MCF 10A (cell line): ENCODE measurements at regions not wholly inside any gene's neighbourhood (a gene's known extent, or its start where the extent isn't known, plus 50 kb on each side); places are given as distances from the start of the nearest gene placed in this dataset.
"Not testable (repeated sequence)": the region's sequence is repeated elsewhere in the genome, so short reads cannot be mapped to it uniquely, and the experiment has no call there.

ENCODE experiments used
- BruUV-seq: library from RNA; stranded (reverse); fragments of 400-500 nt; replicated peaks from 2 replicates; lab custom pipeline; 2021; lab: Mats Ljungman, UMichigan
- CTCF ChIA-PET: fragments of 300-600 bp; sonication (Branson Sonifier 250); formaldehyde crosslinking; extraction: SDS; loops from one replicate; lab custom pipeline; 2021; ENCODE audit warnings: antibody characterized with exemption, inconsistent platforms; lab: Yijun Ruan, JAX
- POLR2A ChIA-PET: fragments of 300-600, 350-650 bp; sonication (Branson Sonifier 250); formaldehyde crosslinking; extraction: SDS; loops from one replicate; lab custom pipeline; 2020; ENCODE audit warnings: antibody characterized with exemption, inconsistent platforms; lab: Yijun Ruan, JAX
- DNase-seq: peaks from one replicate; pipeline ENCODE4 v3.0.0-alpha.2; 2018; ENCODE audit not compliant: unreplicated experiment
- H3K27ac Mint-ChIP-seq: one replicate; pipeline ENCODE4 v1.8.0; 2022; ENCODE audit warnings: mild to moderate bottlenecking, low read depth, mixed read lengths; ENCODE audit not compliant: unreplicated experiment
- H3K27me3 Mint-ChIP-seq: one replicate; pipeline ENCODE4 v1.8.0; 2022; ENCODE audit warnings: mixed read lengths; ENCODE audit not compliant: insufficient read depth, unreplicated experiment
- H3K36me3 Mint-ChIP-seq: one replicate; pipeline ENCODE4 v1.8.0; 2022; ENCODE audit warnings: mild to moderate bottlenecking, moderate library complexity, mixed read lengths; ENCODE audit not compliant: insufficient read depth, unreplicated experiment
- H3K4me1 Mint-ChIP-seq: one replicate; pipeline ENCODE4 v1.8.0; 2022; ENCODE audit warnings: mixed read lengths; ENCODE audit not compliant: insufficient read depth, unreplicated experiment
- H3K4me3 Mint-ChIP-seq: one replicate; pipeline ENCODE4 v1.8.0; 2022; ENCODE audit warnings: mild to moderate bottlenecking, moderate library complexity, mixed read lengths; ENCODE audit not compliant: unreplicated experiment
- H3K9me3 Mint-ChIP-seq: one replicate; pipeline ENCODE4 v1.8.0; 2022; ENCODE audit warnings: mixed read lengths; ENCODE audit not compliant: unreplicated experiment
- intact Hi-C: fragments of 100-400 bp; cut with micrococcal nuclease; formaldehyde crosslinking; loops from 2 replicates; pipeline ENCODE4 v1.14.1; 2022

DNA sequence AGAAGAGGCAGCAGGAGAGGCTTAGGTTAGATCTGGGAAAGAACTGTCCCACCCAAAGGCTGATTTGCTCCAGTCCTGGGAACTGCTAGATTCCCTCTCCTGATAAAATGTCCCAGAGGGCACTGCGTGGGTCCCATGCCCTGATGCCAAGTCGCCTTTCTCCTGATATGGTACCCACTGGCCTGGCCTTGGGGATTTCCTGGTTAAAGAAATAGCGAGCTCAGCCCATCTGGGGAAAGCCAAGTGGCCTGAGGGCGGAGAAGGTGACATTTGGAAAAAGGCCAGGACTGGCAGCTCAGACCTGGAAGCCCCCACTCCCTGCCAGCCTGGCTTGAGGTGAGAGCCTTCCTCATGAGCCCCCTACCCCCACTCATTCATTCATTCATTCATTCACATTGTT is 94.2 kb downstream of the NSUN5 start:
- POLR2A ChIA-PET, BruUV-seq, H3K27ac Mint-ChIP-seq, intact Hi-C loops, H3K36me3 Mint-ChIP-seq, H3K4me1 Mint-ChIP-seq, CTCF ChIA-PET, H3K4me3 Mint-ChIP-seq, H3K9me3 Mint-ChIP-seq, H3K27me3 Mint-ChIP-seq: not testable (repeated sequence)
- peak; percentile 5 for DNase-seq

DNA sequence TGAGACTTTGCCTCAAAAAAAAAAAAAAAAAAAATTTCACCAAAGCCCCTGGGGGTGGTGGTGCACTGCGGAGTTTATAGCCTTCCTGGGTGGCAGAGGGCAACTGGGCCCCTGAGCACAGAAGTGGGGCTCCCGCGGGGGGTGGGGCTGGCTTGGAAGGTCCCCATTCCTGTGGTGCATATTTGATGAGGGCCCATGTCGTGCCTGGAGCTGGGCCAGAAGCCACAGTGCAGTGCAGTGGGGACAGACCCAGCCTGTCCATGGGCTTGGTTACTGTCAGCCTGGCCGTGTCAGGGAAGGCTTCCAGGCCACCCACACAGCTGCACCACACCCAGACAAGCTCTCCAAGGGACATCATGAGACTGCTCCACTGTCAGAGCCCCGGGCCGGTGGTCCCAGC is 95.5 kb downstream of the NSUN5 start:
- H3K4me1 Mint-ChIP-seq, H3K4me3 Mint-ChIP-seq, H3K9me3 Mint-ChIP-seq, BruUV-seq, H3K36me3 Mint-ChIP-seq, POLR2A ChIA-PET, H3K27me3 Mint-ChIP-seq, H3K27ac Mint-ChIP-seq, DNase-seq, intact Hi-C loops, CTCF ChIA-PET: not testable (repeated sequence)

DNA sequence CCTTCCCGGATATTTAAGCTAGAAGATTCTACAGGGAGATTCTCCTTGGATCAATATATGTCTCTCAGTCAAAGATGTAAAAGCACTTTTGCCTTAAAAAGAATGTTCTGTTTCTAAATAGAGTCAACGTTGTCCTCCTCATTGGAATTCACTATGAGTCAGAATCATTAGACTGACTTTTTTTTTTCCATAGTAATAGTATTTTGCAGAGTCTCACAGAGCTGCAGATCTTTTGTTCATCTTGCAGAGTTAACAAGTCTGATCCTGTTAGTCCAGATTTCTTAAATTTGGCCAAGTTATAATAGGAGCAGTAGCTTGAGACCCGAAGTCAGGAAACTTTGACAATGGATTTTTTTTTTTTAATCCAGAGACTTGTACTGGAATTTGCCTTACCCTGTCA is 103.0 kb downstream of the NSUN5 start:
- H3K4me1 Mint-ChIP-seq, CTCF ChIA-PET, POLR2A ChIA-PET, intact Hi-C loops, H3K27me3 Mint-ChIP-seq, H3K9me3 Mint-ChIP-seq, H3K36me3 Mint-ChIP-seq, BruUV-seq, H3K4me3 Mint-ChIP-seq, DNase-seq, H3K27ac Mint-ChIP-seq: not testable (repeated sequence)

DNA sequence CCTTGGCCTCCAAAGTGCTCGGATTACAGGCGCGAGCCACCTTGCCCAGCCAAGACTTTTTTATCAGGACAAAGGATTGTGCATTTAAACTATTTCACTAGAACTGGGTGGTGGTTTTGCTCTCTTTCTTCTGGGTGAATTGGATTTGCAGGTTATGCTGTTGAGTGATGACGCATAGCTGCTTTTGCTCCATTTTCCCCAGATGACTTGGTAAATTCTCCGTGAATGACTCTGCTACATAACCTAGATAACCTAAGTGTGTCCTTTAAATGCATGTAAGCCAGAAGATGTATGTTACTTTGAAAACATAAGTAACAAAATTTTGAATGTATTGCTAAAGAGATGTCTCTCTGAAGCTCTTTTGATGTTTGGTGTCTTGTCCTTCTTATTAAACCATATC is 103.7 kb downstream of the NSUN5 start:
- H3K36me3 Mint-ChIP-seq, POLR2A ChIA-PET, BruUV-seq, H3K9me3 Mint-ChIP-seq, H3K4me1 Mint-ChIP-seq, CTCF ChIA-PET, H3K27ac Mint-ChIP-seq, H3K27me3 Mint-ChIP-seq, intact Hi-C loops: not testable (repeated sequence)
- peak; percentile 30 for DNase-seq
- H3K4me3 Mint-ChIP-seq: peak overlapping the region; percentile 29

DNA sequence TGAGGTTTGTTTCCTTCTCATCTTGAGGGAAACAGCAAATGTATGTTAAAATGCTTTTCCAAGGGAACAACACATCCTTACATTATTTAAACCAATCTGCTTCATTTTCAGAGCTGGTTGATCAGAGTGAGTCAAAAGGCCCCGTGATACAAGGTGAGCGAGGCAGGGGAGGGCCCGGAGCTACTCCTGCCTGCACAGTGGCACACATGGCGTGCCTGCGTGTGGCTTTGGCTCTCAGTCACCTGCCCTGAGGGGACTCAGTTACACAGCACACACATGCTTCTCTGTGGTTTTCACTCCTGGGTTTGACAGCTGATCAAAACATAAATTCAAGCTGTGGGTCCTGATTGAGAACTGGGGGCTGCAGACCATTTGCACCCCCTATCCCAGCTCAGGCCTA is 105.3 kb downstream of the NSUN5 start:
- H3K4me1 Mint-ChIP-seq, H3K36me3 Mint-ChIP-seq, H3K27me3 Mint-ChIP-seq, BruUV-seq, DNase-seq, H3K27ac Mint-ChIP-seq, H3K4me3 Mint-ChIP-seq, intact Hi-C loops, POLR2A ChIA-PET, H3K9me3 Mint-ChIP-seq, CTCF ChIA-PET: not testable (repeated sequence)

DNA sequence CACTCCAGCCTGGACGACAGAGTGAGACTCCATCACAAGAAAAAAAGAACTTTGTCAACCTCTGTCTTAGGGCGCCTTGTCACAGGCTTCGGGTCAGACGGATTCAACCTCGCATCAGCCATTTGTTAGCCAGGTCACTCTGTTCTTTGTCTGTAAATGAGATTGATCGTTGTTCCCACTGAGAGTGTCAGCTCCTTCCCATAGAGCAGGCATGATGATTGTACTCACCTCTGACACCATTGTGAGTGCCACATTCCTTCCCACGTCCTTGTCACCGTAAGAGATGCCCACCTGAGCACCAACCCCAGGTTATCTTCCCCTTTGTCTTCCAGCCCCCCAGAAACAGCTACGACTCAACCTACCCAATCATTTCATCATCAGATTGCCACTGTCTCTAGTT is 107.4 kb downstream of the NSUN5 start:
- intact Hi-C loops, BruUV-seq, H3K27me3 Mint-ChIP-seq, POLR2A ChIA-PET, CTCF ChIA-PET, DNase-seq, H3K4me1 Mint-ChIP-seq, H3K9me3 Mint-ChIP-seq, H3K27ac Mint-ChIP-seq, H3K4me3 Mint-ChIP-seq, H3K36me3 Mint-ChIP-seq: not testable (repeated sequence)

DNA sequence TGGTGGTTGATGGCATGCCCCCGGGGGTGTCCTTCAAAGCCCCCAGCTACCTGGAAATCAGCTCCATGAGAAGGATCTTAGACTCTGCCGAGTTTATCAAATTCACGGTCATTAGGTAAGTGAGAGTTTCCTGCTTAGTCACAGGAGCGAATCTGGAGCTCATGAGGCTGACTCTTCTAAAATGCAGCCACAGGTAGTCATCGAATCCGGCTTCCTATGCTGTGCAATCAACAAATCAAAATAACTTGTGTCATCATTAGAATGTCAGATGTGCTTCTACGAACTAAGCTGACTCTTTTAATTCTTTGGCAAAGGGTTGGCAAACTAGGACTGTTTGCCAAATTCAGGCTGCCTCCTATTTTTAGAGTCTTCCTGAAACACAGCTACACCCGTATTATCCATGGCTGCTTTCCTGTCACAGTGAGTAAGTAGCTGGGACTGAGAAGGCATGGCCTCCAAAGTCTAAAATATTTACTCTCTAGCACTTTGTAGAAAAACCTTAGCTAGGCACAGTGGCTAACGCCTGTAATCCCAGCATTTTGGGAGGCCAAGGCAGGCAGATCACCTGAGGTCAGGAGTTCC is 108.0 kb downstream of the NSUN5 start:
- CTCF ChIA-PET, H3K9me3 Mint-ChIP-seq, BruUV-seq, H3K27ac Mint-ChIP-seq, intact Hi-C loops, H3K27me3 Mint-ChIP-seq, POLR2A ChIA-PET, H3K4me1 Mint-ChIP-seq, DNase-seq, H3K4me3 Mint-ChIP-seq, H3K36me3 Mint-ChIP-seq: not testable (repeated sequence)

DNA sequence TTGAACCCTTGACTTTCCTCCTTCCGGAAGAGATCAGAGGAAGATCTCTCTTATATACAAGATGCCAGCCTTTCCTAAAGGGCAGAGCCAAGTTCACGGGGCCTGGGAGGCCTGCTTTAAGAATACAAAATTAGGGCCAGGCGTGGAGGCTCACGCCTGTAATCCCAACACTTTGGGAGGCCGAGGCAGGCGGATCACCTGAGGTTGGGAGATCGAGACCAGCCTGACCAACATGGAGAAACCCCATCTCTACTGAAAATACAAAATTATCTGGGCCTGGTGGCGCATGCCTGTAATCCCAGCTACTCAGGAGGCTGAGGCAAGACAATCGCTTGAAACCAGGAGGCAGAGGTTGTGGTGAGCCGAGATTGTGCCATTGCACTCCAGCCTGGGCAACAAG is 108.2 kb upstream of the SPDYE9 start:
- H3K4me1 Mint-ChIP-seq, H3K36me3 Mint-ChIP-seq, intact Hi-C loops, CTCF ChIA-PET, H3K27ac Mint-ChIP-seq, H3K27me3 Mint-ChIP-seq, BruUV-seq, DNase-seq, POLR2A ChIA-PET, H3K9me3 Mint-ChIP-seq, H3K4me3 Mint-ChIP-seq: not testable (repeated sequence)

DNA sequence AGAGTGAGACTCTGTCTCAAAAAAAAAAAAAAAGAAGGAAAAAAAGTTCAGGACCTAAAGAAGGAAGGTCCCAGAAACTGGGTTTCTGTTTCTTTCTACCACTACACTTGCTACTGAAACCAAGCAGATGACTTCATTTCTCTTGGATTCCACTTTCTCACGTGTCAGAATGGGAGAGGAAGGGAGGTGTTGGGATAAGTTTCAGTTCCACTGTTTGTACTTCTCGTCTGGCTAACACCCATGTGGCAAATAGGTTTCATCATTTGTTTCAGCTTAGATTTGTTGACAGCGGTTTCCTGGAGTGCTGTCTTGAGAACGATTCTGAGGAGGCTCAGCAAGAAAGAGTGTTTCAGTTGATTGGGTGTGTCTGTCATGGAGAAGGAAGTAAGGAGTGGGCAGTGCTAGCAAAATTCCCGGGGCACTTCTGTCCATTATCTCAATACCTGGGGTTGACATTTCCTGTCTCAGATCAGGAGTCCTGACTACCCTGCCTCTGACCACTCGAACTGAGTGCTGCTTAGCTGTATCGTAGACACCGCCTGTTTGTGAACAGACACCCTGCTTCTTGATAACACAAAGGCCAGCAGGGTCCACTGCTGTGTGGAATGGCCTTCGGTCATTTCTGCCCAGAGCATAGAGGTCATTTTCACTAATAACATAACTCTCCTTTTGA is 104.8 kb upstream of the SPDYE9 start:
- H3K27ac Mint-ChIP-seq, H3K27me3 Mint-ChIP-seq, H3K4me1 Mint-ChIP-seq, POLR2A ChIA-PET, H3K36me3 Mint-ChIP-seq, H3K9me3 Mint-ChIP-seq, intact Hi-C loops, CTCF ChIA-PET, DNase-seq, H3K4me3 Mint-ChIP-seq, BruUV-seq: not testable (repeated sequence)
